ENCODE measurements at regions not wholly inside any gene's neighbourhood (a gene's known extent, or its start where the extent isn't known, plus 50 kb on each side); places are given as distances from the start of the nearest gene placed in this dataset.

GRCh38 chr16:86806838-86807351, 228.5 kb downstream of the FOXL1 start:
- no peak overlapping the region for H3K27ac ChIP-seq
- H3K4me3 ChIP-seq: no peak overlapping the region
- no peak for DNase-seq
- no peak for ATAC-seq
- no peaks in the 10 kb centered on the region for H3K36me3 ChIP-seq
- no peaks in the 10 kb centered on the region for H3K9me3 ChIP-seq
- TF ChIP-seq CTCF (IDR thresholded peaks at IDR 0.05): no peak
- H3K27me3 ChIP-seq (ENCODE audit: low read depth): peaks cover 49% of the 10 kb centered on the region
- H3K4me1 ChIP-seq: no peaks in the 10 kb centered on the region
- intact Hi-C loops (cut with DNase I): no loop called here

- Histone ChIP-seq H3K36me3 (no peaks in the 10 kb centered on the region), H3K4me1 (no peaks in the 10 kb centered on the region), H3K4me3 (no peak overlapping the region), H3K27ac (no peak overlapping the region), H3K9me3 (no peaks in the 10 kb centered on the region), H3K27me3 (ENCODE audit: low read depth) (peaks cover 45% of the 10 kb centered on the region)
- intact Hi-C loops (cut with DNase I): no loop called here
- DNase-seq (no peak), ATAC-seq (no peak)
- no peak for TF ChIP-seq CTCF (IDR thresholded peaks at IDR 0.05)
Observed at GRCh38 chr16:86808863-86809444, 230.6 kb downstream of the FOXL1 start.

- DNase-seq (no peak), ATAC-seq (no peak)
- H3K27ac ChIP-seq: no peak overlapping the region
- H3K4me1 ChIP-seq: no peaks in the 10 kb centered on the region
- H3K27me3 ChIP-seq (ENCODE audit: low read depth): peaks cover 40% of the 10 kb centered on the region
- H3K9me3 ChIP-seq: no peaks in the 10 kb centered on the region
- H3K4me3 ChIP-seq: no peak overlapping the region
- TF ChIP-seq CTCF (IDR thresholded peaks at IDR 0.05): no peak
- intact Hi-C loops (cut with DNase I): no loop called here
- H3K36me3 ChIP-seq: no peaks in the 10 kb centered on the region
Observed at GRCh38 chr16:86809458-86809955, 231.2 kb downstream of the FOXL1 start.

GRCh38 chr16:86810062-86810461, 231.7 kb downstream of the FOXL1 start:
- TF ChIP-seq CTCF (IDR thresholded peaks at IDR 0.05): no peak
- peaks cover 36% of the 10 kb centered on the region for H3K27me3 ChIP-seq (ENCODE audit: low read depth)
- ATAC-seq: no peak
- intact Hi-C loops (cut with DNase I): no loop called here
- H3K4me1 ChIP-seq: no peaks in the 10 kb centered on the region
- H3K27ac ChIP-seq: no peak overlapping the region
- no peaks in the 10 kb centered on the region for H3K36me3 ChIP-seq
- no peak for DNase-seq
- H3K9me3 ChIP-seq: no peaks in the 10 kb centered on the region
- H3K4me3 ChIP-seq: no peak overlapping the region

- TF ChIP-seq CTCF (IDR thresholded peaks at IDR 0.05): no peak
- no peaks in the 10 kb centered on the region for H3K36me3 ChIP-seq
- DNase-seq: no peak
- H3K27ac ChIP-seq: no peak overlapping the region
- H3K4me3 ChIP-seq: no peak overlapping the region
- intact Hi-C loops (cut with DNase I): no loop called here
- peaks cover 25% of the 10 kb centered on the region for H3K27me3 ChIP-seq (ENCODE audit: low read depth)
- H3K4me1 ChIP-seq: no peaks in the 10 kb centered on the region
- H3K9me3 ChIP-seq: no peaks in the 10 kb centered on the region
- ATAC-seq: no peak
Observed at GRCh38 chr16:86812363-86812970, 234.1 kb downstream of the FOXL1 start.
